ENCODE measurements at regions not wholly inside any gene's neighbourhood (a gene's known extent, or its start where the extent isn't known, plus 50 kb on each side); places are given as distances from the start of the nearest gene placed in this dataset.
A peak's percentile ranks its signal among the peaks of the same experiment; 100 is the strongest.

GRCh38 chr1:47709019-47709871, 271.4 kb downstream of the FOXD2 start:
- DNase-seq: no peak

DNA sequence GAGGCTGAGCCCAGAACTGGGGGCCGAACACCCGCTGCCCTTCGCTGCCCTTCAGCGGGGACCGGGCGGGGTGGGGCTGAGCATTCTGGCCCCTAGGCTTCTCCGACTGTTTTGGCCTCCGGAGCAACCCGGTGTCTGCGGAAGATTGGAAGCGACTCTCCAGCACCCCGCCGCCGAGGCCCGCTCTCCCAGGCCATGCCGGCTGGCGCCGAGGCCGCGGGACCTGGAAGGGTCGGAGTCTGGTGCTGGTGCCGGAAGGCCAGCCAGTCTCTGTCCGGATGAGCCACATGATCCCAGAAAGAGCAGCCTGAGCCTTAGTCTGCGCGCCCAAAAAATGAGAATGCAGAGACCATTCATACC, 272.0 kb downstream of the FOXD2 start:
- DNase-seq: no peak

- peak; percentile 37 for DNase-seq
These were observed 272.7 kb downstream of the FOXD2 start for GRCh38 chr1:47710329-47711071.

All from central memory CD4-positive, alpha-beta T cell (primary cell).